Kidney (tissue), 13 donors: ENCODE measurements at regions not wholly inside any gene's neighbourhood (a gene's known extent, or its start where the extent isn't known, plus 50 kb on each side); places are given as distances from the start of the nearest gene placed in this dataset.

Experiments
- DNase-seq, 5 donors: peaks; one replicate each; pipeline ENCODE4 v3.0.0-alpha.2; 2013 to 2020
- FAIRE-seq: peaks from 2 replicates; lab custom pipeline; 2012; peaks lifted over from hg19 to GRCh38; lab: Jason Lieb, UNC
- H3K27ac ChIP-seq, 2 donors: one replicate each; pipeline ENCODE4 v1.7.0; 2013; ENCODE audit warnings: low read depth in 2 of 2, low read length in 2 of 2, inconsistent platforms in 1 of 2
- H3K27me3 ChIP-seq: one replicate; pipeline ENCODE4 v1.7.1; 2013; ENCODE audit warnings: low read length, inconsistent platforms; ENCODE audit not compliant: control insufficient read depth, insufficient read depth
- H3K36me3 ChIP-seq, 3 donors: one replicate each; pipeline versions ENCODE4 v1.7.0 to v1.7.1; 2013; ENCODE audit warnings: low read length in 3 of 3, control low read depth in 1 of 3, inconsistent platforms in 1 of 3; ENCODE audit not compliant: insufficient read depth in 3 of 3, control insufficient read depth in 2 of 3
- H3K4me1 ChIP-seq, 3 donors: one replicate each; pipeline versions ENCODE4 v1.7.0 to v1.7.1; 2013; ENCODE audit warnings: low read length in 3 of 3, inconsistent platforms in 1 of 3, low read depth in 1 of 3; ENCODE audit not compliant: control insufficient read depth in 2 of 3, insufficient read depth in 2 of 3
- H3K4me3 ChIP-seq, 3 donors: one replicate each; pipeline versions ENCODE4 v1.7.0 to v1.8.1; 2013; ENCODE audit warnings: low read length in 3 of 3, control low read depth in 1 of 3, inconsistent platforms in 1 of 3
- H3K9ac ChIP-seq, 3 donors: one replicate each; pipeline versions ENCODE4 v1.7.0 to v1.7.1; 2013; ENCODE audit warnings: low read length in 3 of 3, control low read depth in 1 of 3, inconsistent platforms in 1 of 3
- H3K9me3 ChIP-seq, 3 donors: one replicate each; pipeline versions ENCODE4 v1.7.0 to v1.7.1; 2013; ENCODE audit warnings: low read length in 3 of 3, control low read depth in 1 of 3, inconsistent platforms in 1 of 3; ENCODE audit not compliant: control insufficient read depth in 2 of 3, insufficient read depth in 1 of 3
- intact Hi-C: fragments of 100-400 bp; cut with DNase I; formaldehyde crosslinking; loops from one replicate; pipeline ENCODE4 v1.11.1; 2022
- TF ChIP-seq, protein P1 (sequence below): IDR thresholded peaks from 3 replicates; pipeline ENCODE4 v1.5.1; 2012; ENCODE audit warnings: mild to moderate bottlenecking, moderate library complexity, borderline replicate concordance; ENCODE audit not compliant: insufficient read depth; ENCODE audit errors: extremely low read depth
- donor health status: control.
- donor health status: control.
- donor health status: control.
- donor health status: control.
- donor health status: control.
- donor health status: DM: yes; HTN: yes; CAD: no.
- donor health status: Normal renal cell carcinoma (clear cell type).

DNA sequence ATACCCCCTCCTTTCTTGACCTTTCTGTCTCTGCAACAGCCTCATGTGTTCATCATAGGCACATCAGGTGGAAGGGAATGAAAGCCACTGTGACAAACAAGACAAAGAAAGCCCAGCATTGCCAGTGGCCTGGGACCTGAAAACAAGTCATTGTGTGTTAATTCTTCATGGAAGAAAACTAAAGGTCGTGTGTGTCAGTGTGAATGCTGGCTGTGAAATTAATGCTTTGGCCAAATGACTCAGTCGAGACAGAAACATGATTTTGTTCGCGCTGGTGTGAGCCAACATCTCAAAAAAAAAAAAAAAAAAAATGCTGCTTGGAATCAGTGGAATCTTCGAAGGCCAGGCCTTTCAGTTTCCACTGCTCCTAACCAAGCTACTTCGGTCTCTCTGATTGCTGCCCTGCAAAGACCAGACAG, 386.5 kb upstream of the PROK2 start:
- intact Hi-C loops, result no loop called here

DNA sequence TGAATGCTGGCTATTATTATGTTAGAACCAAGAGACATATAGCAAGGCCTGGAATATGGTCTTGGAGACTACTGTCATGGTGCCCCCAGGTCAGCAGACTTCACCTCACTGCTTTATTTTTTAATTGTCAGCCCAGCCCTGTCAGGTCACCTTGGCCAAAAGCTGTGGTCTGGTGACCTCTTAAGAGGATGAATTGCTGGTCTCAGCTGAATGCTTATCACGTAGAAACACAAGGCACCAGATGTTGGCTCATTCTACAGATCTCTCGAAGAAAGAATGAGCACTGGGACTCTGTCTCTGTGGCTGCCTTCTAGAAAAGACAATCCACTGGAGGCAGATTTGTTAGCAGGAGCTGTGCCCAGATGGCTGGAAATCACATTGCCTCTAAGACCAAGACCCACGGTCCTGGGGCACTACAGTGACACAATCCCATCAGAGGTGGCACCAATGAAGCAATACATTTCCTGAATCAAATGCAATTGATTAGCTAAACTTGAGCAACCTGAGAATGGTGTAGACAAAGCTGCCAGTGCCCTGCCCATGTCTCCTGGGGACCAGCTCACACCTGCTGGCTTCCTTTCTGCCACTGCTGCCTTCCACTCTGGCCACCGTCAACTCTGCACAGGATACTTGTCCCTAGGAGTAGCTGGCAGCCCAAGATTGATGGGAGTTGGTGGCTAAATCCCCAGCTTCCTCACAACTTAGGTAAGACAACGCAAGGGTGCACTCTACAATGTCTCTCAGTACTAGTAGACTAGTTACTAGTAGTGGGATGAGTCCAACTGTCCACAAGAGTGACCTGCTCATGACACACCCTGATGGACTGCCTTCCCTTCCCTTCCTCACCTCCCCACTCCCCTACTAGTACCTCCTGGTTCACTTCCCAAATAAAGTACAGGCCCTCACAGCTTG, 384.9 kb upstream of the PROK2 start:
- Histone ChIP-seq H3K4me3 (no peak overlapping the region), H3K9me3 (no peaks in the 10 kb centered on the region)

More for the DNA sequence above, 386.5 kb upstream of the PROK2 start:
- no peak for DNase-seq
- Histone ChIP-seq H3K27ac (no peak overlapping the region), H3K4me3 (no peak overlapping the region), H3K9me3 (no peaks in the 10 kb centered on the region), H3K36me3 (no peaks in the 10 kb centered on the region), H3K4me1 (no peaks in the 10 kb centered on the region), H3K9ac (no peak overlapping the region), H3K27me3 (no peaks in the 10 kb centered on the region)
- TF ChIP-seq, protein P1, sequence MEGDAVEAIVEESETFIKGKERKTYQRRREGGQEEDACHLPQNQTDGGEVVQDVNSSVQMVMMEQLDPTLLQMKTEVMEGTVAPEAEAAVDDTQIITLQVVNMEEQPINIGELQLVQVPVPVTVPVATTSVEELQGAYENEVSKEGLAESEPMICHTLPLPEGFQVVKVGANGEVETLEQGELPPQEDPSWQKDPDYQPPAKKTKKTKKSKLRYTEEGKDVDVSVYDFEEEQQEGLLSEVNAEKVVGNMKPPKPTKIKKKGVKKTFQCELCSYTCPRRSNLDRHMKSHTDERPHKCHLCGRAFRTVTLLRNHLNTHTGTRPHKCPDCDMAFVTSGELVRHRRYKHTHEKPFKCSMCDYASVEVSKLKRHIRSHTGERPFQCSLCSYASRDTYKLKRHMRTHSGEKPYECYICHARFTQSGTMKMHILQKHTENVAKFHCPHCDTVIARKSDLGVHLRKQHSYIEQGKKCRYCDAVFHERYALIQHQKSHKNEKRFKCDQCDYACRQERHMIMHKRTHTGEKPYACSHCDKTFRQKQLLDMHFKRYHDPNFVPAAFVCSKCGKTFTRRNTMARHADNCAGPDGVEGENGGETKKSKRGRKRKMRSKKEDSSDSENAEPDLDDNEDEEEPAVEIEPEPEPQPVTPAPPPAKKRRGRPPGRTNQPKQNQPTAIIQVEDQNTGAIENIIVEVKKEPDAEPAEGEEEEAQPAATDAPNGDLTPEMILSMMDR, result no peak
- no peak for FAIRE-seq

DNA sequence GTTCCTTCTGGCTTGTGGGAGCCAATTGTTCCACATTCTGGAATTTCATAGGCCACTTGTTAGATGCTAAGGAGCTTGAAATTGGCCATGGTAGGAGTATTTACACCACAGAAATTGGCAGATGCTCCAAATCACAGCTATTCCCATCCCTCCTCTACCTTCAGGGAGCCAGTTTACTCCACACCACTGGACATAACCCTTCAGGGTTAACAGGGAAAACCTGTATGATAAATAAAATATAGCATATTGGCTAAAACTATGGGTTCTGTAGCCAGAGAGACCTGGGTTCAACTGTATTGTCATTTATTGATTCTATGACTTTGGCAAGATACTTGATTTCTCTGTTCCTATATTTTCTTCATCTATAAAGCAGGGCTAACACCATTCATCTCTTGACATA, 384.2 kb upstream of the PROK2 start:
- DNase-seq (no peak), FAIRE-seq (no peak)
- H3K36me3 ChIP-seq, result no peaks in the 10 kb centered on the region
- H3K9ac ChIP-seq, result no peak overlapping the region
- no peaks in the 10 kb centered on the region for H3K27me3 ChIP-seq
- intact Hi-C loops, result no loop called here
- TF ChIP-seq, protein P1, result no peak
- no peak overlapping the region for H3K27ac ChIP-seq
- no peak overlapping the region for H3K4me3 ChIP-seq
- no peaks in the 10 kb centered on the region for H3K9me3 ChIP-seq
- H3K4me1 ChIP-seq, result no peaks in the 10 kb centered on the region

More for the DNA sequence above, 384.9 kb upstream of the PROK2 start:
- H3K27me3 ChIP-seq, result no peaks in the 10 kb centered on the region
- no peaks in the 10 kb centered on the region for H3K4me1 ChIP-seq
- H3K36me3 ChIP-seq, result no peaks in the 10 kb centered on the region
- DNase-seq, result no peak
- intact Hi-C loops, result no loop called here
- no peak overlapping the region for H3K9ac ChIP-seq
- no peak overlapping the region for H3K27ac ChIP-seq
- no peak for FAIRE-seq
- TF ChIP-seq, protein P1, result no peak
